GM21515 (cell line): ENCODE measurements at regions not wholly inside any gene's neighbourhood (a gene's known extent, or its start where the extent isn't known, plus 50 kb on each side); places are given as distances from the start of the nearest gene placed in this dataset.
"Not testable (repeated sequence)": the region's sequence is repeated elsewhere in the genome, so short reads cannot be mapped to it uniquely, and the experiment has no call there.

Experiments
- ATAC-seq: cut with Tn5 transposase; IDR thresholded peaks from one replicate; pipeline ENCODE4 v1.9.1; 2021; ENCODE audit not compliant: unreplicated experiment

GRCh38 chr2:107687073-107687472, 139.6 kb upstream of the RGPD4 start:
- ATAC-seq = no peak

GRCh38 chr2:107688135-107688534, 138.6 kb upstream of the RGPD4 start:
- no peak for ATAC-seq

GRCh38 chr2:107693604-107694003, 133.1 kb upstream of the RGPD4 start:
- ATAC-seq = no peak

DNA sequence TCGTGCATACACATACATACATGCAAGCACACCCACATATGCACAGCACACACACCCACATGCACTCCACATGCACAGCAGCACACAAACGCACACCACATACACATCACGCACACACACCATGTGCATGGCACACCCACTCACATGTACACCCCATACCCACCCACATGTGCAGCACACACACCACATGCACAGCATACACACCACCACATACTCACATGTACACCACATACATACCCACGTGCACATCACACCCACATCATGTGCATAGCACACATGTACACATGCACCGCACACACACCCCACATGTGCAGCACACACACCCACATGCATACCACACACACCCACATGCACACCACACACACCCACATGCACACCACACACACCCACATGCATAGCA, 132.0 kb upstream of the RGPD4 start:
- ATAC-seq = no peak

DNA sequence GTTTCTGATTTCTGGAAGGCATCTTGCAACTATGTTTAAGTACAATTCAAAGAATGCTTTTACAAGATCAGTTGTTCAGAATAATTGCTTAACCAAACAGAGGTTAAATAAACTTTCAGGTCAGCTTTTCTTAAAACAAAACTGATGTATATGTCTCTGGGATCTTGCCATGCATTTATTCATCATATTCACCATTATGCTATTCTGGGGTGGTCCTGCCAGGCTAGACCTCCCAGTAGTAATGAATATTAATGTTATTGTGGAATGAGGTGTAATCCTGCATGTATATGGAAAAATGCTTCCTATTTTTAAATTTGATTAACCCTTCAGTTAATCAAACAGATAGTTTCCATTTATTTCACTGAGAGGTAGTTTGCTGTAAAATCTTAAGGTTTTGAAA, 129.3 kb upstream of the RGPD4 start:
- ATAC-seq = no peak

GRCh38 chr2:107698861-107699260, 127.8 kb upstream of the RGPD4 start:
- no peak for ATAC-seq

GRCh38 chr2:107700073-107700472, 126.6 kb upstream of the RGPD4 start:
- ATAC-seq = no peak

DNA sequence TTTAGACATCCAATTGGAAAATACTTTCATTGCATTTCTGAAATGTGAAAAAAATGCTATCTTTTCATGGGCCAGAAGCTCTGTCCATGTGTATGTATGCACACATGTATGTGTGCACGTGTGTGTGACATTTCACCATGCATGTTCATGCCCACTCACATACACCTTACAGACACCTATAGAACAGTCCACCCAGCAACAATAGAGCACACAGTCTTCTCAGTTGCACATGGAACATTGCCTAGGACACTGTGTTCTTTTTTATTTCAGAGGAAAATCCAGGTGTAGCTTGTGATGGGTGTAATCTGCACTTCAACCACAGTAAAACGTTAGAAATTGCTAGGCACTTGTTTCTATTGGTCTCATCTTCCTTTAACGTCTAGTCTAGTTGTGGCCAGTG, 114.8 kb upstream of the RGPD4 start:
- ATAC-seq = no peak

DNA sequence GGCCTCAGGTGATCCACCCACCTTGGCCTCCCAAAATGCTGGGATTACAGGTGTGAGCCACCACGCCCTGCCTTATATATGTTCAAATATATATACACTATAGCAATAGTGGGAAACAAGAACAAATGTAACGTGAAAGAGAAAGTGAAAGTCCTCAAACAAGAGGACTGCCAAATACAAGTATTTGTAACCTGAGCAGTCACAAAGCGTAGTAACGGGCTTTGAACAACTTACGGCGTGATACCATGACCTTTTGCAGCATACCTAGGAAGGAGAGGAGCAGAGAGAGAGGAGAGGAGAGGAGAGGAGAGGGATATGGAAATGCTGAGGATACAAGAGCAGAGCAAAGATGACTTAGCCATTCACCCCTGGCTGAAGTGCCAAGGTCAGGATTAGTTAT, 113.8 kb upstream of the RGPD4 start:
- ATAC-seq = no peak

- ATAC-seq = no peak
Observed at GRCh38 chr2:107717661-107718060, 109.0 kb upstream of the RGPD4 start.

GRCh38 chr2:107719141-107719540, 107.6 kb upstream of the RGPD4 start:
- no peak for ATAC-seq

DNA sequence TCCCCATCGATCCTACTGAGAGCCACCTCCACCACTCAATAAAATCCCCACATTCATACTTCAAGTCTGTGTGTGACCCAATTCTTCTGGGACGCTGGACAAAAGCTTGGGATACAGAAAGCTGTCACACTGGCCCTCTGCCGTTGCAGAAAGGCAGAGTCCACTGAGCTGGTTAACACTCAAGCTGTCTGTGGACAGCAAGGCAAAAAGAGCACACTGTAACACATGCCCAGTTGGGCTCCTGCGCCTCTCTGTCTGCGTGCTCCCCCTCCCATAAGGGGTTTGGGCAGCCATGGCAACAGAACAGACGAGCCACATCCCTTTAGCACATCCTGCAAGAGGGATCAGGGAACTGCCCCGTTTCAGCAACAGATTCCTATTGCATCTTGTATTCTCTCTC, 106.9 kb upstream of the RGPD4 start:
- ATAC-seq = no peak

DNA sequence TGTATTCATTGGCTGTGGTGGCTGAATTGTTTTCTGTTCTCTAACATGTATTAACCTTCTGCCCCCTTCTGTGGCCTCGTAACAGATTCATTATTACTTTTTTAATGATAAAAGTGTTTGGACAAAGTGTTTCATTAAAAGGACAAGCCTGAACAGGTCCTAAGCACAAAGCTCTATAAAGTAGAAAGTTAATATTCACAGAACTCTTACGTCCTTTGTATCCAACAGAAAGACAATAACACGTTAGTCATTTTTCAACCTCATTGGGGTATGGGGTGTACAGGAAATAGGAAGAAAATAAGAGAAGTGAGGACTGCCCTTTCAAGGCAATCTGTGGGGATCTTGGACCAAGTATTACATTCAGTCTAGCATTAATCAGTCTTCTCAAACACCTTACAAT, 105.5 kb upstream of the RGPD4 start:
- ATAC-seq = no peak

DNA sequence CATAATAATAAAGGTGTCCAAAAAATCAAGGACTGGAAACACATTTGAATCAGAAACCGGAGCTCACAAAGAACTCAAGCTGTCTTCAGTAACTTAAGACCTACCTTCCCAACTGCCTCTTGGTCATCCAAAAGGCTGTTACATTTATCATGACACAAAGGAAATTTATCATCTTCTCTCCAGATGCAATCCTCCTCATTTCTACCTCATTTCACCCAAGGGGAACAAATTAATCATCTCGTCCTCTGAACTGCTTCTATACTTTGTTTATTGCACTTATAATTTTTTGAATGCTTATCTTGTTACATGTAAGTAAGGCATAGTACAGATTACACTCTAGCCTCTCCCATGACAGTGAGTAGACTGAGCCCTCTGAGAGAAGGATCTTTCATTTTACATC, 105.1 kb upstream of the RGPD4 start:
- no peak for ATAC-seq

DNA sequence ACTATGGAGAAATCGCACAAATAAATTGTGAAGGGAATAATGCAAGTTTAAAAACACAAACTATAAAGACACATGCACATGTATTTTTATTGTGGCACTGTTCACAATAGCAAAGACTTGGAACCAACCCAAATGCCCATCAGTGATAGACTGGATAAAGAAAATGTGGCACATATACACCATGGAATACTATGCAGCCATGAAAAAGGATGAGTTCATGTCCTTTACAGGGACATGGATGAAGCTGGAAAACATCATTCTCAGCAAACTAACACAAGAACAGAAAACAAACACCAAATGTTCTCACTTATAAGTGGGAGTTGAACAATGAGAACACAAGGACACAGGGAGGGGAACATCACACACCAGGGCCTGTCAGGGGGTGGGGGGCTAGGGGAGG, 100.9 kb upstream of the RGPD4 start:
- ATAC-seq = not testable (repeated sequence)

- ATAC-seq = no peak
Observed at GRCh38 chr2:107727318-107727717, 99.4 kb upstream of the RGPD4 start.

DNA sequence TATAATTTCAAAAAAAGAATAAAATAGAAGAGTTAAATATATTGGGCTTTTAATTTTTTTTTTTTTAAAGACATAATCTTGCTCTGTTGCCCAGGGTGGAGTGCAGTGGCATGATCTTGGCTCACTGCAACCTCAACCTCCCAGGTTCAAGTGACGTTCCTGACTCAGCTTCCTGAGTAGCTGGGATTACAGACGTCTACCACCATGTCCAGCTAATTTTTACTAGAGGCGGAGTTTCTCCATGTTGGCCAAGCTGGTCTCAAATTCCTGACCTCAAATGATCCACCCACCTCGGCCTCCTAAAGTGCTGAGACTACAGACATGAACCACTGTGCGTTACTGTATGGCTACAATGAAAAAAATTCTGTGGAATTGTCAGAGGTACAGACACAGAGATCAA, 98.1 kb upstream of the RGPD4 start:
- ATAC-seq = no peak

- no peak for ATAC-seq
Observed at GRCh38 chr2:107729440-107729839, 97.3 kb upstream of the RGPD4 start.

- ATAC-seq = no peak
Observed at GRCh38 chr2:107730898-107731297, 95.8 kb upstream of the RGPD4 start.

DNA sequence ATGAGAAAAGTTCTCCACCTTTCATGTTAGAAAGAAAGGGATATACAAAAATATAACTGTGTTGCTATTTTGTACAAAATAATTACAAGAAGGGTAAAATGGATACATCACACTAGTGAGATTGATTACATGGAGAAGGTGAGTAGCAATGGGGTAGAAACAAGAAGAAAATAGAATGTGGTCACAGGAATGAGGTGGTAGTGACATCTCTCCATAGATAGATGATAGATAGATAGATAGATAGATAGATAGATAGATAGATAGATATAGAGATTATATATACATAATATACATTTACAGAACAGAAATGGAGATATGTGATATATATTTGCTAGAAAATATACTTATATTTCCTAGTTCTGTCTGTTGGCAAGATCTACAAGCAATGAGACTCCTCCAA, 95.3 kb upstream of the RGPD4 start:
- ATAC-seq = no peak

- no peak for ATAC-seq
Observed at GRCh38 chr2:107735201-107735600, 91.5 kb upstream of the RGPD4 start.

- no peak for ATAC-seq
Observed at GRCh38 chr2:107737756-107738155, 88.9 kb upstream of the RGPD4 start.

DNA sequence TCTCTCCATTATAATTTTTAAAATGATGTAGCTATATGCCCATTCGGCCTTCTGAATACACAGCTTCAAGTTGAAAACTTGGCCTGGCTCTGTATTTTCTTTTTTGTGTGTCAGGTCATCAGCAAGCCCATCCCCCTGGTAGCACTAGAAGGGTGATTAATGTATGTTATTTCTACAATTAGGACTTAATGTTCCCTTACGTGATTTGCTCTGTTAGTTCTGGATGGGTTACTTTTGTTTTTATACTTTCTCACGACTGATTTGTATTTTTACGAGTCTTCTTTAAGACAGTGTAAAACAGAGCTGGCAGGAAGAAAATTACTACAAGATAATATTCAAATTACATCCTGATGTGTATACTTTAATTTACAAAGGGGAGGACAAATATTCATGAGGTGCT, 88.4 kb upstream of the RGPD4 start:
- no peak for ATAC-seq

DNA sequence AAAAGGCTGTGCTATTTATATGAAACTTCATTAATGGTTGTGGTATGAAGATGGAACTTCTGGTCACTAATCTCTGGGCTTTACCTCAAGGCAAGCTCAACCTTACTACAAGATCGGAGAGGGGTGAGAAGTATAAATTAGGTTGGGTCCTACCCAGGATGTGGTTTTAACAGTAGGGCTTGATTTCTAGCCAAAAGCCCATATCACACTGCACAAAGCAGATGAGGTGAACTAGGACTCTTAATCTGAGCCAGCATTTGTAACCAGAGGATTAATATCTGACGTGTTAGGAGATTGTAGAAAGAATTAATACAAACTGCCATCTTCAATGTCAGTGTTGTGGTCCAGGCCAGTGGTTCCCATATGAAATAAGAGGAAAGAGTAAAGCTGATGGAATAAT, 86.4 kb upstream of the RGPD4 start:
- ATAC-seq = no peak
